Limb (tissue), 2 donors: ENCODE measurements at regions not wholly inside any gene's neighbourhood (a gene's known extent, or its start where the extent isn't known, plus 50 kb on each side); places are given as distances from the start of the nearest gene placed in this dataset.
"Not testable (repeated sequence)": the region's sequence is repeated elsewhere in the genome, so short reads cannot be mapped to it uniquely, and the experiment has no call there.

Source experiments
- DNase-seq, 2 donors: peaks; one replicate each; pipeline ENCODE4 v3.0.0-alpha.2; 2016; ENCODE audit errors: extremely low spot score in 2 of 2

DNA sequence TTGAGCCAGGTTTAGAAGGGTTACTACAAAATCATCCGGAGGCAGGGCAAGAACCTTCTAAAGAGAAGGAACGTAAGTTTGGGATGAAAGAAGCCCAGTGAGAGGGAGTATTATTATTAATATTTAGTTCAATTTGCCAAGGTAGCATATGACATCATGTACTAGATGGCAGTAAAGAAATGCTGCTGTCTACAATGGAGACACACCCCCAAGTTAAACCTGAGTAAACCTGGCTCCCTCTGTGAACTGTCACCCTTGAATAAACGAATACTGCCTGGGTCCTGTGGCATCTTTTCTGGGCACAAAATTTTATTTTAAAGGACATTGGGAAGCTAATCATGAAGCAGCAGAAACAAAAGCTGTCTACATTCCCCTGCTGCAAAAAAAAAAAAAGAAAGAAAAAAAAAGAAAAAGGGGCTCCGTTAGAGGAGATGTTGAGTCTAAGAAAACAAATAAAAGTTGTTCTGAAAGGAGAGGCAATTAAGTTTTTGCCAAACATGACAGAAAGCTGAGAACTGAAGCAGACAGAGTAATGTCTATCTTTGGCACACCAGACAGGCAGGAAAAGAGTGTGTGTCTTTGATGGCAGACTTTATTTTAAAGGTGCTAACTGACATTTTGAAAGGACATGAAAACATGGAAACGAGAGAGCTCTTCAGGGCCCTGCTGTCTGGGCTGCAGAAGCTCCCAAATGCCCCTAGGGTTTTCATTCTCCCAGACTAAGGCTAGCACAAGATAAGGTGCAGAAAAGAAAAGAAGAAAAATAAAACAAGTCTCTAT lies 557.7 kb upstream of the CHAC2 start:
- DNase-seq, result no peak

DNA sequence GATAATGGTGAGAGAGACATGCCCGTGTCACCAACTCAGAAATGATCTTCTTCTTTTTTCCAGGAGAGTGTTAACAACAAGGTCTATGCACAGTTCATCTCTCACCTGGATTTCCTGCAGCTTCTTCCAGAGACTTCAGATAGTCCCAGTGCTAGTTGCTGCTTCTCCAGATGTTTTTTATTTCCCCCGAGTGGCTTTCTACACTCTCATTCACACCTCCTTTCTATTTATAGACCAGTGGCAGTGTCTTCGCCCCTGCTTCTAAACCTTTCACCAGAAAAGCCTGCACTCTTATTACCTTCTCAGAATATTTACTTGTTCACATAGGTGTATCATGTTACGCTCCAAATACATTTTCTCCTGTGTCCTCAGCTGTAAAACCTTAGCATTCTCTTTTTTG lies 558.8 kb upstream of the CHAC2 start:
- DNase-seq, result peak in 1 of 2 donors; percentile 15

DNA sequence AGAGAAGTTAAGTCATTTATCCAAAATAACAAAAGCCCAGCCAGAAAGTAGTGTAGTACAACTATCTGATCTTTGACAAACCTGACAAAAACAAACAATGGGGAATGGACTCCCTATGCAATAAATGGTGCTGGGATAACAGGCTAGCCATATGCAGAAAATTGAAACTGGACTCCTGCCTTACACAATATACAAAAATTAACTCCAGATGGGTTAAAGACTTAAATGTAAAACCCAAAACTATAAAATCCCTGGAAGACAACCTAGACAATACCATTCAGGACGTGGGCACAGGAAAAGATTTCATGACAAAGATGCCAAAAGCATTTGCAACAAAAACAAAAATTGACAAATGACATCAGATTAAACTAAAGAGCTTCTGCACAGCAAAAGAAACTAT lies 561.4 kb upstream of the CHAC2 start:
- not testable (repeated sequence) for DNase-seq

DNA sequence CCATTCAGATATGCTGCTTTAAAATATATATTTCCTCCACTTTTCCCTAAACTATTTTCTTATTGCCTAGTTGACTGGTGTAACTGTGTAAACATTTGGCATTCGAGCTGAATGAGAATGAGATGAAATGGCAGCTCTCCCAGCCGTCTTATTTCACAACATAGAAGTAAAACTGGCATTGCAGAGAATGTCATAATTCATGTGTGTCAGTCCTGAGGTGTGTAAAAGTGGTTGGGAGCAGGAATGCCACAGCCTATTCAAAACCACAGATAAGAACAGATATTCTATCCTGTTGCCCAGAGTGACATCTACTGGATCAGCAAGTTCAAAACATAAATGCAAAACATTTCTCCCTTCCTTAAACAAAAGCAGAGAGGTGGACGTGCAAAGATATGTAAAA lies 565.5 kb upstream of the CHAC2 start:
- DNase-seq, result peak in 1 of 2 donors; percentile 50

DNA sequence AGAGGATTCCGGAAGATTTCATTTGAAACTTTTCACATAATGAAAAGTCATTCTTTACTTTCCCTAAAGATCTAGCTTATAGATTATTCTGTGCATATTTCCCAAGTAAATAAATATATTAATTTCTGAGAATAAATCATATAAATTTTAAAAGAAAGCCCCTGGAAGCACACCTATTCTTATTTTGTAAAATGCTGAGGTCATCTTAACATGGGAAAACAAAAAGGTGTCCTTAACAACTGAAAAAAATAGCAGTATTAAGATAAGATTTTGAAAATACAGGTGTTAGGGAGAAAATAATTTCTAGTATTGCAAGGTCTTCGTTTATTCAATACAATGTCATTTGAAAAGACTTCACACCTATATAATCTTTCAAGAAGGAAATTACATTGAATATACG lies 567.5 kb upstream of the CHAC2 start:
- no peak for DNase-seq

DNA sequence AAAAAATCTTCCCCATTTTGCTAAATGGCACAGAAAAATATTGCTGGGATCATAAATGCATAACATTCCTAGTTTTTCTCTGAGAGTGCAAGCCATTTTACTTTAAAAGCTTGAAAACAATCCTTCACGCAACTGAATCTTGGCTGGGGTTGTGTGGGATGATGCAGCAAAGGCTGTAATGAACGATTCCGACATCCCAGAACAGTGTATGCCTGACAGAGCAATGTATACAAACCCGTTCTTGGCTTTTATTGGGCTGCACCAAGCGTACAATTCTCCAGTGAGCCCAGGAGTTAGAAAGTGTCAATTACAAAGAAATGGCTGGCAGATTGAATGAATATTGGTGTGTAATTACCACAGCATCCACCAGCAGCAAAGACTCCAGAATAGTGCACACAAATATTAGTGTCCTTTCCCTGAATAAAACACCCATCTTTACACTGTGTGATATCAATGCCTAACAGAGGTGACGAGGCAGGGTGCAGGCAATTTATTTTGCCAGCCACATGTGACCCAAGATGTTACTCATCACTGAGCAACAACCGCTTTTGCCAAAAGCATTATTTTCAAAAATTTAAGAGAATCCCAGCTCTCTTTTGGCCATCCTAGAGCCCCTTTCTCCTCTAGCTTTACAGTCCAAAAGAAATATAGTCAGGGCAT lies 578.6 kb upstream of the CHAC2 start:
- no peak for DNase-seq

DNA sequence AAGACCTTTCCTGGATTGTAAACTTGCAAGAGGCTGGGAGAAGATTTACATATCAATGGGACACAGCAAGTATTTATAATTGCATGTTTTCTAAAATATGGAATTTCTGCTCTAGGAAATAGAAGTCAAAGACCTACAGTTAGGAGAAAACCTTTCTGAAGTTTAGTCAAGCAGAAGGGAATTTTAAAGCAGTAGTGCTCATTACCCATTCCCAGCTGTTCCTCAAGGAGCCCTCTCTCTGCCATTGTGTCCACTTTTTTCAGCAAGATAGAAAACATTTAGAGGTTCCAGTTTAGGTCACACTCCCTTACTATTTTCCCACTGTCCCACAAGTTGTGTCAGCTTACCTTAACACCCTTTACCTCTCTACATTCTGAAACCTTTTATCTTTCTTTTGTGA lies 584.0 kb upstream of the CHAC2 start:
- no peak for DNase-seq

DNA sequence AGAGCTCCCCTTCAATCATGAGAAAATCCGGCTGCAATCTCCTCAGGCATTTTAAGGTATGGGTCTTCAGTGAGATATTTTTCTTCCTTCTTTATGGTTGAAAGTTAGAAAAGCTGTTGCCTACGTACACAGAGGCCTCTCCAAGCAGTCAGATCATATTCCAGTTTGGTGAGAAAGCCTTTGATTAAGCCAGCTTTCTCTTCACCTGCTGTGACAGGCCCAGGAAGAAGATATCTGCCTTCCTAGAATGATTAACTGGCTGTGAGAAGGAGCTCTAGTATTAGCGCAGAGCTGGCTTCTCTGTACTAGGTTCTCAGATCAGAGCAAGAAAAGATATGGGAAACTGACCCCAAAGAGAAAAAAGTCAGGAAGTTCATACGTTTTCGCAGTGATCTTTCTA lies 585.0 kb upstream of the CHAC2 start:
- DNase-seq, result no peak

DNA sequence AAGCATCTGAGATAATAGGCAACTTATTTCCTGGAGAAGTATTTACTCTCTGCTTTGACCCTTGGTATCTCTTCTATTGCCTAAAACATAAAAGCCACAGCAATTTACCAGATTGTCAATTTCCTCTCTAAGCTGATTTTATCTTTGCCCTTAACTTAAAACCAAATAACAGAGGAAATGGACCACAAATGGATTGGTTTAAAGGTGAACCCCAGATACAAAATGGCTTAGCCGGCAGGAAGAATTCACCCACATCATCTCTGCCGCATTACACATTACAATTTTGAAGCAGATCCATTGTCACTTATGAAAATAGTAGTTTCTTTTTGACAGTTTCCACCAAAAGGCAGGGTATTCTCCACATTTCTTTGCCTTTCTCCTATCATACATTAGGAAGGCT lies 585.8 kb upstream of the CHAC2 start:
- no peak for DNase-seq

DNA sequence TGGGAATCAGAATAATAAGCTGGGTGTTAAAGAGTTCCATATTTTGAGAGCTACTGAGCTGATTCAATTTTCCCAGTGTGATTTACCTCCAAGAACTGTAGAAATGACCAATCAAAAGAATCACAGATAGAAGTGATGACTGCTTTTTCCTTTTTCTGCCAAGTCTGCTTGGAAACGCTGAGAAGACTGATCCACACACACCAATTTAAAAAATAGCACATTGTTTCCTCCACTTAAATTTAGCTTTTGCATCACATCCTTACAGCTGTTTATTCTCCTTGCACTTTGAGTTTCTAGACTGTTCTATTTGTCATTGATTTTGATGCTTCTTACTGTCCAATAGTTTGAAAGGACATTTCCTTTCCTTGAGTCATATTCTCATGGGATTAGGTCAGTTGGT lies 590.3 kb upstream of the CHAC2 start:
- DNase-seq, result no peak

DNA sequence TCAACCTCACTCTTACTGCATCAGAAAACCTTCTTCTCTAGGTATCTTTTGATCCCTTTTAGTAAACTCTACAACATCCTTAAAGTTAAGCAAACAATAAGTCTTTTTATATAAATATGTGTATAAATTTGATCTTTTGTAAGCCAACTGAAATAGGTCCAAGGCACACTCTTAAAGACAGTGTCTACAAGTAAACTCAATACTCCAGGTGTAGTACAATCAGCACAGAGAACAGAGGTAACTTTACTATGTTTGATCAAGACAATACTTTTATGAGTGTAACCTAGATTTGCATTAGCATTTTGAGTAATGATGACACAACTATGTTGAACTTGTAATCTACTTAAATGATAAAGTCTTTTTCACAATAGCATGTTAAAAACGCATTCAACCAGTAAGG lies 593.1 kb upstream of the CHAC2 start:
- DNase-seq, result no peak

DNA sequence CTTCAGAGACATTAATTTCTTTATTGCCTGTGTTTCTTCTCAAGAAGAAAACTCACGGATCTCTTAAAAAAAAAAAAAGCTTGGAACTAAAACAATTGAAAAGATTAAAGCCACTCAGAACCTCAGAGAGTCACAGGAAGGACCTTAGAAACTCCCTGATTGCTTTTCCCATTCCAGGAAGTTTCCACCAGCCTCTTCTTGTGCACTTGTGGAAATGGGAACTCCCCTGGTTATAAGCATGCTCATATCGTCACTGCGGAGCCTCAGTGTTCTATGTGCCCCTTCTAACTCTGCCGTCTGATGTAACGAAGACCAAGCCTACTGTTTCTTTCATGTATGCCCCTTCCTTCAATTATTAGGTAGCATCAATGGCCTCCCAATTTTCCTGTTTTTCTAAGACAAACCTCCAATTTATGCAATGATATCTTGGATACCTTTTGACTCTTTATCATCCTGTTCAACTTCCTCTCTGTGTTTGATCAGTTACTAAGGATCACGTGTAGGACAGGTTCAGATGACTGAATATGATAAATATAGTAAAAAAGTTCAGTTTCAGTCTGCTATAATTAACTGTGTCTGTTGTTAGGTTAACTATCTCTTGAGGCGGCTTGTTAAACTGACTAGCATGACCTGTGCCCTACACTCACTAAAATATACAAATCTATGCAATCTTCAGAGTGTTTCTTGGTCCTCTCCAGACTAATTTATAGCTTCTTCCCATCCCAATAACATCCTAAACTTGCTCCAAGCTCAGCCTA lies 593.7 kb upstream of the CHAC2 start:
- no peak for DNase-seq

DNA sequence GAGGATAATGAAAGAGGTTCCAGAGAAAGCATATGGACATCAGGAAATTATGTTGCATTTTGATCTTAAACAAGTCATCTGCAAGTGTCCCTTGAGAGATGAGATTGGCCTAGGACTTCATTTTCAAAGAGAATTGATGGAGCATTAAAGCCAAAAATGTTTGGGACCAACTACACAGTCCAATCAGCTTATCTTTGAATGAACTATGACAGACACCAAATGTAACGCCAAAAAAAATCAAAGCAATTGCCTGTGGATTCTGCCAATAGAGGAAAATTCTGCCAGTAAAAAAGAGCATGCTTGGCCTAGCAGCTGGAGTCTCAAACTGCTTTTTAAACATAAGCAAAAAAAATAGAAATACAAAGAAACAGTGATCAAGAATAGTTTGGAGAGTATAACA lies 594.5 kb upstream of the CHAC2 start:
- DNase-seq, result peak in 1 of 2 donors; percentile 28

DNA sequence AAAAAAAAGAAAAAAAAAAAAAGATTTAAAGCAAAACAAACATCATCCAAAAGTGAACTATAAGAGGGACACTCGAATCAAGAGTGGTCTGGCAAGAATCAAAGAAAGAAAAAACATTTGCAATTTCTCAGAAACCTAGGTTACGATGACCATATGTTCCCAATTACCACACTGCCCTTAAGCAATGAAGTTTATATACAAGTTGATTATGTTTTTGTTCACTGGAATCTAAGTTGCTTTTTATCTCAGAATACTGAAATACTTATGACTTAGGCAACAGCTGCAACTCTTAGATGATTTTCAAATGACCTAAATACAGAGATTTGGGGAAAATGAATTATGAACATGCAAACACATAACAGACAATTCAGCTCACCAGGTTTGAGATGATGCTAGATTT lies 597.1 kb upstream of the CHAC2 start:
- DNase-seq, result no peak

DNA sequence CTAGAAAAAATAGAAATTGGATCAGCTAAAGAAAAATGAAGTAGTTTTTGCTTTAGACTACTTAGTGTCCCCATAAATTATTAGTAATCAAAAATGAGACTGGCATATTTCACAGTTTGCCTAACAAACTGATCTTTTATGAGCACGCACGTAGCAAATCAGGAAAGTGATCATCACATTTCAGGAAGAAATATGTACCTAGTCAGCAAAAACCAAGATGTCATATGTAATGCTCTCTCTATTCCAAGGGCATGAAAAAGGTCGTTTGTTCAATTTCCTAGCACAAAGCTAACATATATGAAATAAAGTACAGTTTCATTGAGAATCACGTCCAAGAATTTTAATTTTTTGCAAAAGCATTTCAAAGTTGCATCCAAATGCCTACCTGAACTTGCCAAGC lies 600.4 kb upstream of the CHAC2 start:
- no peak for DNase-seq

DNA sequence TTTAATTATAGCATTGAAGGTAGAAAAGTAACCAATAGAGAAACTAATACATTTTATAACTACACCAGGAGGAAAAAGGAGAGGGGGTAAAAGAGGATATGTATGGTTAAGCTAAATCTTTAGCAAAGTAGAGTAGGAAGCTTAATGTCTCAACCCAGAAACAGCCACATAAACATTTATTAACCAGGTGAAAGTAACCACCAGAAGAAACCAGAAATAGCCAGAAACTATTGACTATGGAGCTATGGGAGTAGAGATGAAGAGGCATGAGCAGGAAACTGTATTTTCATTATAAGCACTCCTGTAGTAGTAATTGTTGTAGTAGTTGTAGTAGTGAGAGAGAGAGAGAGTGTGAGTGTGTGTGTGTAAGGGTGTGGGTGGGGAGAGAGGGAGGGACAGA lies 617.5 kb upstream of the CHAC2 start:
- no peak for DNase-seq

DNA sequence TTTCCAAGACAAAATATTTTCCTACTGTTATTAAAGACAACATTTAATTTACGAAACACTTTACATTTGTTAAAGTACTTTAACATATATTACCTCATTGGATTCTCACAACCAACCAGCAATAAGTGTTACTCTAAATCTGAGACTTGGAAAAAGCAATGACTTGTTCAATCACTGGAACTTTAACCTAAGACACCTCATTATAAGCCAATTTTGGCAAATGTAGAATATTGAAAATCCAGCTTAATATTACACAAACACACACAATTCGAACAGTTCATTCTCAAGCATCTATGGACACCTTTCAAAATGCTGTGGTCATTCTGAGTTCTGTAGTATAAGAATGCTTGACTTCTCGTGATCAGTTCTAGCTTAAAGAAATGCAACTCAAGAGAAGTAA lies 619.4 kb upstream of the CHAC2 start:
- DNase-seq, result no peak

DNA sequence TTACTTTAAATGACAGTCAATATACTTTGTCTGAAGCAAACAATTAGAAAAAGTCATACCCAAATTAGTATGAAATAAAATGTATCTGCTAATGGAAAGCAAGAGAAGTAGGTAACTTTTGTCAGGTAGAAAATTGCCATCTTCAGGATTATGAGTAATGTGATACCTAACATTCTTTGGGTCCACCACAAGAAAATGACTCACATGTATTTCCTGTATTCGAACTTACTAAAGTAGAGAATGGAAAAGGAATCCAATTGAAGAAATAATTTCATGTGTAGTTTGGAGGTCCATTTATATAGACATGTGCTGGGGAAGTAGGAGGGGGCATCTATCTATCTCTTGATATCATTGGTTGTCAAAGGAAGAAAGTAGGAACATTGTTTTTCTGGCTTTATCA lies 636.2 kb upstream of the CHAC2 start:
- no peak for DNase-seq

DNA sequence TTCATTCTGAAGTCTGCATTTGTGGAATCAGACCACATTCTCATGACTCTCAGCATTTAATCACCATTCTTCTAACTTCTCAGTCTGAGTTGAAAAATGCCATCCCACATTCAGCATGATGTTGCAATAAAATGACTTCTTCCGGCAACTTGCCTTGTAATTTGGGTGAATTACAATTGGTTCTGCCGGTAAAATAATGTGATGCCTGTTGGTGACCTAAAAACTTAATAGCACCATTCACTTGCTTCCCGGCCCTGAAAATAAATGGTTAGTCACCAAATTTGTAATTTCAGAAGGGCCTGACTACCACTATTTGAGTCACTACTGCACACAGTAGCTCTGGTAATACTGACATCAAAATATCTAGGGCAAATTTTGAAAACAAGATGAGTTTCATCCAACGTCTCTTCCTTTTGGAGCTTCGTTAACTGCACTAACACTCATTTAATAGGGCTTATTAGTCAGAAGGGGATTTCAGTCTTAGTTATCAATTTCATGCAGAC lies 637.1 kb upstream of the CHAC2 start:
- DNase-seq, result no peak

DNA sequence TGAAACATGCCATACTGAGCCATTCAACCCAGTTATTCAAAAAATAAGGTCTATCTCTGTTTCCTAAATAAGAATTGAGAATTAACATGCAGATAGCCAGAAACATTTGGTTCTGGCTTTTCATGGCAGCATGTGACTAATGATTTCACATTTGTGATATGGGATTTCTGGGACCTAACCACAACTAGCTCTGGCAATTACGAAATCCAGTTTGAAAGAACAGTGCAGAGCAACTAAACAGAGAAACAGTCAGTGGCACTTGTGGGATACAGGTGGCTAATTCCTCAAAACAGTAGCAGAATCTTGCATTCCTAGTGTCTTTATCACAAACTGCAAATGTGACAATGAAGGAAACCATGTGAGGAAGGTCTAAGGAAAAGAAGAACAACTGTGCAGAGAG lies 637.8 kb upstream of the CHAC2 start:
- DNase-seq, result no peak

DNA sequence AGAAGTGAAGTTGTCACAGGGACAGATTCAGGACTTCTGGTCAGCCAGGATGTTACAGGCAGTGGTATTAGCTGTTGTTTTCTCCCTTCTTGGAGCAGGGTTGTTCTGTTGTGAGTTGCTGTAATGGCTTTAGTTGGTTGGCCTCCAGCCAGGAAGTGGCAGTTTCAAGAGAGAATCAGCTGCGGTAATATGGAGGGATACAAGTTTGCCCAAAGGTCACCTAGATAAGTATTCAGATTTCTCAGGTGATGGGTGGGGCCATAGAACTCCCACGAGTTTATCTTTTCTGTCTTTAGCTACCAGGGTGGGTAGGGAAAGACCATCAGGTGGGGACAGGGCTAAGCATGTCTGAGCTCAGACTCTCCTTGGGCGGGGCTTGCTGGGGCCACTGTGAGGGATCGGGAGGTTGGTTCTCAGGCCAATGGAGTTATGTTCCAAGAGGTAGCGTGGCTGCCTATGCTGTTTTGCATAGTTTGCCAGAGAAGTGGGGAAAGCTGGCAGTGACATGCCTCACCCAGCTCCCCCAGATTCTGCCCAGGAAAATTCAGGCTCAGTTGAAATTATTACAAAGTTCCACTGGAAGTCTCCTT lies 640.4 kb upstream of the CHAC2 start:
- no peak for DNase-seq

DNA sequence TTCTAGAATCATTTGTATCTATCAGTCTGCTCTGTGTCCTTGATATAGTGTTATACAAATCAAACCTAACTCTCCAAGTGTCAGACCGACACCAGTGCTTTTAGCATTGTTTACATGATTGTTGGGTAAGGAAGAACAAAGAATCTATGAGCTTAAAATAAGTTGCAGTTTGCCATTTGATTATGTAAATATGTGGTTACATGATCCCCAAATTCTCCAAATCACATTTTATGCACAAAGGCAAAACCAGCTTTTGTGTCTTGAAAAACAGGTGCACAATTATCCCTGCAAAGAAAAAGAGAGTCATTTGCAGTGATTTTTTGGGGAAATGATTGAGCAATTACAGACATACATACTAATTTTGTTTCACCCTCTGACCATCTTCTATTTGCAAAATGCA lies 652.6 kb upstream of the CHAC2 start:
- no peak for DNase-seq
